Breast epithelium (tissue), 3 donors: ENCODE measurements at regions not wholly inside any gene's neighbourhood (a gene's known extent, or its start where the extent isn't known, plus 50 kb on each side); places are given as distances from the start of the nearest gene placed in this dataset.

Source experiments
- POLR2A ChIP-seq: fragments of 450-650 bp; IDR thresholded peaks from one replicate; pipeline ENCODE4 v1.6.1; 2016; ENCODE audit warnings: antibody characterized with exemption, mild to moderate bottlenecking, moderate library complexity
- POLR2AphosphoS5 ChIP-seq, 3 donors: sonication (generic); formaldehyde crosslinking; IDR thresholded peaks; one replicate each; pipeline ENCODE4 v1.6.1; 2017; ENCODE audit warnings: antibody characterized with exemption in 3 of 3
- TF ChIP-seq, protein P1 (sequence below), 3 donors: fragments of 450-650 bp; IDR thresholded peaks; one replicate each; pipeline ENCODE4 v1.5.1; 2016 to 2017; ENCODE audit warnings: antibody characterized with exemption in 3 of 3, mild to moderate bottlenecking in 3 of 3, moderate library complexity in 3 of 3

DNA sequence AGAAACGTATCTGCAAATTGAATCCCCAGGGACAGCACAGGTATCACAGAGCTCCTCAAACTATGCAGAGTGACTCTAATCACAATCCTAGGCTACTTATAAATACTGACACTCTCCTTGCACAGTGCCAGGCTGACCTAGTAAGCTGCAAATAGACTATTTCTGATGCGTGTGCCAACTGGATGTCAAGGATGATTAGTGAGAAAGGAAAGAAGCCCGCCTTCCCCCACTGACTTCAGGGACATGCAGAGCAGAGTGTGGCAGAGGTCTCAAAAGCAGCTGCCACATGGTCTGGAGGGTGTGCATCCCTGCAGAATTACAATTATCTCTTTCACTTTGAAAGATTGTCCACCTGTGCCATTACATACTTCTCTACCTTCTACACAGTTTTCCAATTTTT lies 235.6 kb downstream of the CPS1 start:
- TF ChIP-seq, protein P1, sequence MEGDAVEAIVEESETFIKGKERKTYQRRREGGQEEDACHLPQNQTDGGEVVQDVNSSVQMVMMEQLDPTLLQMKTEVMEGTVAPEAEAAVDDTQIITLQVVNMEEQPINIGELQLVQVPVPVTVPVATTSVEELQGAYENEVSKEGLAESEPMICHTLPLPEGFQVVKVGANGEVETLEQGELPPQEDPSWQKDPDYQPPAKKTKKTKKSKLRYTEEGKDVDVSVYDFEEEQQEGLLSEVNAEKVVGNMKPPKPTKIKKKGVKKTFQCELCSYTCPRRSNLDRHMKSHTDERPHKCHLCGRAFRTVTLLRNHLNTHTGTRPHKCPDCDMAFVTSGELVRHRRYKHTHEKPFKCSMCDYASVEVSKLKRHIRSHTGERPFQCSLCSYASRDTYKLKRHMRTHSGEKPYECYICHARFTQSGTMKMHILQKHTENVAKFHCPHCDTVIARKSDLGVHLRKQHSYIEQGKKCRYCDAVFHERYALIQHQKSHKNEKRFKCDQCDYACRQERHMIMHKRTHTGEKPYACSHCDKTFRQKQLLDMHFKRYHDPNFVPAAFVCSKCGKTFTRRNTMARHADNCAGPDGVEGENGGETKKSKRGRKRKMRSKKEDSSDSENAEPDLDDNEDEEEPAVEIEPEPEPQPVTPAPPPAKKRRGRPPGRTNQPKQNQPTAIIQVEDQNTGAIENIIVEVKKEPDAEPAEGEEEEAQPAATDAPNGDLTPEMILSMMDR (IDR thresholded peaks at IDR 0.05): no peak
- no peak for TF ChIP-seq POLR2AphosphoS5 (IDR thresholded peaks at IDR 0.05)
- TF ChIP-seq POLR2A: no peak
